GM18498 (cell line): ENCODE measurements at regions not wholly inside any gene's neighbourhood (a gene's known extent, or its start where the extent isn't known, plus 50 kb on each side); places are given as distances from the start of the nearest gene placed in this dataset.
"Not testable (repeated sequence)": the region's sequence is repeated elsewhere in the genome, so short reads cannot be mapped to it uniquely, and the experiment has no call there.

Experiments
- ATAC-seq: cut with Tn5 transposase; IDR thresholded peaks from one replicate; pipeline ENCODE4 v1.9.1; 2021; ENCODE audit warnings: mild to moderate bottlenecking, moderate library complexity; ENCODE audit not compliant: unreplicated experiment

DNA sequence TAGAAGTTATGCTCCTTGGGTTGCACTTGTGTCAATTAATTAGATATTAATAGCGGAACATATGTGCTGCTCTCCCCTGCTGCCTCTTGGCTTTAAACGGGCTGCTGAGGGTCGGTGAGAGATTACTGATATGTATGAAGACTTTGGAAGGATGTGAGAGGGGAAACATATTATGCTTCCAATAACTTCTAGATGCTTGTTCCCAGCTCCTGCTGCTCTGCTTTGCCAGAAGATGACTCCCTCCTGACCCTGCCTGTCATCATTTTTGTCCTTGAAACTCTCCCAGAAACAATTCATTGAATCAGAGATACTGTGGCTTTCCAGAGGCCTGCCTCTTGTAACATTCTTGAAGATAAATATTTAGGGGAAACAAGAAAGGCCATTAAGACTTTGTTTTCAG, 300.1 kb upstream of the STXBP6 start:
- ATAC-seq, result no peak

DNA sequence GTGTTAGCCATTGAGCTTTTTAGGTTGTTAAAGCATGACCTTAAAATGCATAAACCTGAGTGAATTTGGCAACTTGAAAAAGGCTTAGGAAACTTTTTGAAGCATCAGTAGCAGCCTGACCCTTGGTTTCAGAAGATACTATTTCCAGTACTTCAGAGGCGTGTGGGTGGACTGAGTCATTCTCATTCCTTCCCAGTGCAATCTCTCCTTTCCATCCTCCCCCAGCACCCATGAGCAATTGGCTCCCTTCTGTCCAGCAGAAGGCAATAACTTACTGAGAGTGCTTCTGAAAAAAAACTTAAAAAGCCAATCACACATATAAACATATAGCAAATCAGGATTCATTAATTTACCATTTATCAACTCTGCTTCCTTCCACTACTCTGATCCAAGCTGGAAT, 299.3 kb upstream of the STXBP6 start:
- ATAC-seq, result no peak

DNA sequence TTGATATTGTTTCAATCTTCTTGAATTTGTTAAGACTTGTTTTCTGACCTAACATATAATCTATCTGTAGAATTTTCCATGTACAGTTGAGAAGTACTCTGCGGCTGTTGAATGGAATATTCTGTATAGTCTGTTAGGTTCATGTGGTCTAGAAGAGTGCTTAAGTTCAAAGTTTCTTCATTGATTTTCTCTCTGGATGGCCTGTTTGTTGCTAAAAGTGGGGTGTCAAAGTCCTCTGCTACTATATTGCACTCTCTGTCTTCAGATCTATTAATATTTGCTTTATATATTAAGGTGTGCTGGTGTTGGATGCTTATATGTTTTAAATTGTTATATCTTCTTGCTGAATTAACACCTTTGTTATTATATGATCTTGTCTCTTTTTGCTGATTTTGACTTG, 290.9 kb upstream of the STXBP6 start:
- ATAC-seq, result no peak

DNA sequence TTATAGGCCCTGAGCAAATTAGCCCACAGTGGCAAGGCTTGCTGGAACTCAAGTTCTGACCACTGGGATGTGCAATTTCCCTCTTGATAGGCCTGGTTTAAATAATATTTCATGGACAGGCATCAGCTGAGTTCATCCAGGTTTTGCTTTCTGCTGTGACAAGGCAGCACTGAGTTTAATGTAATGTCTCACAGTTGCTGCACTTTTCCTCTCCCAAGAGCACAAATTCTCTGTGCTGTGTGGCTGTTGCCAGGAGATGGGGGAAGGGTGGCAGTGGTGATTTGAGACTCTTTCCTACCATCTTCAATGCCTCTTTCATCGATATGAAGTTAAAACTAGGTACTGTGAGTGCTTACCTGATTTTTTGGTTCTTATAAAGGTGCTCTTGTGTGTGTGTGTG, 272.8 kb upstream of the STXBP6 start:
- no peak for ATAC-seq

DNA sequence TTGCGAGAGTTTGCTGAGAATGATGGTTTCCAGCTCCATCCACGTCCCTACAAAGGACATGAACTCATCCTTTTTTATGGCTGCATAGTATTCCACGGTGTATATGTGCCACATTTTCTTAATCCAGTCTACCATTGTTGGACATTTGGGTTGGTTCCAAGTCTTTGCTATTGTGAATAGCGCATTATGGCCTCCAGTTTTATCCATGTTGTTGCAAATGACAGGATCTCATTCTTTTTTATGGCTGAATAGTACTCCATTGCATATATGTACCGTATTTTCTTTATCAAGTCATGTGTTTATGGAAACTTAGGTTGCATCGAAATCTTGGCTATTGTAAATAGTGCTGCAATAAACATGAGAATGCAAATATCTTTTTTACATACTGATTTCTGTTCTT, 266.1 kb upstream of the STXBP6 start:
- not testable (repeated sequence) for ATAC-seq

DNA sequence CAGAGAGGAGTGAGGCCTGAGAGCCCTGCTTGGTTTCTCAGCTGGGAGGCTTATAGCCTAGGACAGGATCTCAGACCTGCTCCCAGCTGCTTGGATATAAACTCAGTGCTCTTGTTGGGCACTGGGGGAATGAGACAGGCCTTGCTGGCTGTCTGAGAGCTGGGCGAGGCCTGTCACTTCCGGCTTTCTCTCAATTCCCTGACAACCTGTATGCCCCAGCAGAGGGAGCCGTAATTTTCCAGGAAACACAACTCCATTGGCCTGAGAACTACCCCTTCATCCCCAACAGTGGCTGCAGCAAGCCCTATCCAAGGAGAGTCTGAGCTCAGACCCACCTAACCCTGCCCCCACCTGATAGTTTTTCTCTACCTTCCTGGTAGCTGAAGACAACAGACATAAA, 258.3 kb upstream of the STXBP6 start:
- no peak for ATAC-seq

DNA sequence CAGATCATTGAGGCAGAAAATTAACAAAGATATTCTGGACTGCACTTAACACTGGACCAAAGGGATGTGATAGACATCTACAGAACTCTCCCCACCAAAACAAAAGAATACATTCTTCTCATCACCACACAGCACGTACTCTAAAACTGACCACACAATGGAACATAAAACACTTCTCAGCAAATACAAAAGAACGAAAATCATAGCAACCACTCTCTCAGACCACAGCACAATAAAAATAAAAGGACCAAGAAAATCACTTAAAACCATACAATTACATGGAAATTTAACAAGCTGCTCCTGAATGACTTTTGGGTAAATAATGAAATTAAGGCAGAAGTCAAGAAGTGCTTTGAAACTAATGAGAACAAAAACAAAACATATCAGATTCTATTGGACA, 254.0 kb upstream of the STXBP6 start:
- ATAC-seq, result no peak

DNA sequence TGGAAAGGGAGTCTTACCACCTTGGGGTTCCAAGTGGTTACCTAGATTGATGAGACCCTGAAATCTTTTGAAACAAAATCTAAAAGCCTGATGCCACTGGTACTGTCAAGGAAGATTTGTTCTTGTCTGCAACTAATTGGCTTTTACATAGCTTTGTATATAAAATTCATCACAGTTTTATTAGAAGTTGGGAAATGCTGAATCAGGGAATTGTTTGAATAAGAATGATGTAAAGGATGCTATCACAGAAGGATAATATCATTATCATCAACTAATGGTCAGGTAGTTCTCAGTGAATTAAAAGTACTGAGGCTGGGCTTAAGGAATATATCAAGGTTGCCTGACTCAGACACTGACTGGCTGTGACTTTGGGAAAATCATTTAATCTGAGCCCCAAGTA, 248.3 kb upstream of the STXBP6 start:
- no peak for ATAC-seq

DNA sequence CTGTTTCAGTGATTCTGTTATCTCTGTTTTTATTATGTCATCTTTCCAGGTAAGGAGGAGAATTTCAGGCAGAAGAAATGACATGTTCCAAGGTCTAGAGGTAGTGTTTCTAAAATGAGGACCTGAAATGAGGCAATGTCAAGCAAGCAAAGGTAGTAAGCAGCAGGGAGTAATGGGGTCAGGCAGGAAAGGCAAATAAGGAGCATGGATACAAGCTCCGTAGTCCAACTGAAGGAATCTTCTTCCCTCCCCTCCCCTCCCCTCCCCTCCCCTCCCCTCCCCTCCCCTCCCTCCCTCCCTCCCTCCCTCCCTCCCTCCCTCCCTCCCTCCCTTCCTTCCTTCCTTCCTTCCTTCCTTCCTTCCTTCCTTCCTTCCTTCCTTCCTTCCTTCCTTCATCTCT, 240.2 kb upstream of the STXBP6 start:
- ATAC-seq, result not testable (repeated sequence)

DNA sequence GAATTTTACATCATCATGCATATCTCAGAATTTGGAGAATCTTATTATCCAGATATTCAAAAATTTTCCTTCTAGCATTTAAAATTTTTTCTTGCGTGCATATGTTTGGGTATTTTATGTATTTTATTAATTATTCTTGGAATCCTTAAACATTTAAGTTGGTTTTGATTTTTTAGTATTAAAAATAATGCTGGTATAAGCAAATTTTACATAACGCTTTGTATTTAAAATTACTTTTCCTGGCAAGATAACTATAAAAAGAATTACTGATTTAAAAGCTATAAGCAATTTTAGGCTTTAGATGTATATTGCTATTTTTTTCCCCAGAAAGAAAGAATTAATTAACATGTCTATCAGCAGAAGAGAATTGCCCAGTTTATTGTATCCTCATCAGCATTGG, 224.6 kb upstream of the STXBP6 start:
- no peak for ATAC-seq

DNA sequence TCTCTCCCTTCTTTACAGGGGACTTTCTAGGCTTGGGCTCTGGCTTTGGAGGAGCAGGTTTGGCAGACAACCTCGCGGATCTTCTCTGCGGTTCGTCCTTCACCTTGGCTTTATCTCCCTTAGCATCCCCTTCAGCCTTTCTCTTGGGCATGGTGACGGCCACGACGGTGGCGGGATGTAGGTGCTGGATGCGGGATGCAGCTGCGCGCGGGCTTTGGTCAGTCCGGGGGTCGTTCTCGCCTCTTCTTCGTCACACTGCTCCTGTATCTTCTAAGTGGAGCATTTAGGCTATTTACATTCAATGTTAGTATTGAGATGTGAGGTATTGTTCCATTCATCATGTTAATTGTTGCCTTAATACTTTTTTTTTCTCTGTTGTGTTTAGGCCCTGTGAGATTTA, 217.2 kb upstream of the STXBP6 start:
- no peak for ATAC-seq

DNA sequence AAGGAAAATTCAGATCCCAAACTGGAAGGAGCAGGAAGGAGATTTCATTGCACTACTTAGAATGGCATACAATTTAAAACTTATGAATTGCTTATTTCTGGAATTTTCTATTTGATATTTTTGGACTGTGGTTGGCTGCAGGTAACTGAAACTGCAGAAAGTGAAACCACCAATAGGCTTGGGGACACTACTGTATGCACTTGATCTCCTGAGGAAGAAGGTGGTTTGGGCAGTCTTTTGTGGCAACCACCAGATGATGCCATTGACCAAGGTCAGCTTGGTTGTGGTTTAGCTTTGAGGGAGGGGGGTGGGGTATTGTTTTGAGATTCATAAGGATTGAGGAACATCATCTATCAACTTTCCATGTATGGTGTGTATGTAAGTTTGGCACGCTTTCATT, 209.5 kb upstream of the STXBP6 start:
- ATAC-seq, result no peak

DNA sequence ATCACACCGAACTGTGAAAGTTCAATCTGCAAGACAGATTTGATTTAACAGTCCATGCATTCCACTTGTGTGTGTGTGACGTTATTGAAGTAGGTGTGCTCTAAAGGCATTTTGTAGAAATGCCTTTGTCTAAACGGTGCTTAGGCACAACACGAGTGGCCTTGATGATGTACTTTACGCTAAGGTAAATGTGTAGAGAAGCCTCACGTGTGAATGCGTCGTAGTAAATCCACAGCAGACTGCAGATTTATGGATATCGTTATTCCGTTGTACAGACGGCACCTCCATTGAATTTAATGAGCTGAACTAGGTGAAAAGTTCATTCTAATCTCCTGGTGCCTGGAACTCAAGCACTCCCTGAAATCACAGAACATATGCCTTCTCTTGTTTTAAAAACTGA, 202.8 kb upstream of the STXBP6 start:
- no peak for ATAC-seq

DNA sequence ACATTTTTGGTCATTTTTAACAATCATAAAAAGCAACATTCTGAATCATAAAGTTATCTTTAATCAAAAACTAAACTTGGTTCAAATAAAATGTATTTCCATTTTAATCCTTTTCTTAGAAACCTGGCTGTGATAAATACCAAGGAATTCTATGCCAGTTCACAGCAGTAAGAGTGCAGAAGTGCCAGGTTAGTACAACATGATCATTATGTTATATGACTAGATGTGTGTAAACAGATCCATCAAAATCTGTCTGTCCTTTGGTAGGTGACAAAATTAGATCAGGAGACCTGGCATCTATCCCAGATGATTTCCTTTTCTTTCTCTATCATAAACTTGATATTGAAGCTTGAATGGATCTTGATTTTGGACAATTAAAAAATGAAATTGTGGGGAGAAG, 200.6 kb upstream of the STXBP6 start:
- ATAC-seq, result no peak

DNA sequence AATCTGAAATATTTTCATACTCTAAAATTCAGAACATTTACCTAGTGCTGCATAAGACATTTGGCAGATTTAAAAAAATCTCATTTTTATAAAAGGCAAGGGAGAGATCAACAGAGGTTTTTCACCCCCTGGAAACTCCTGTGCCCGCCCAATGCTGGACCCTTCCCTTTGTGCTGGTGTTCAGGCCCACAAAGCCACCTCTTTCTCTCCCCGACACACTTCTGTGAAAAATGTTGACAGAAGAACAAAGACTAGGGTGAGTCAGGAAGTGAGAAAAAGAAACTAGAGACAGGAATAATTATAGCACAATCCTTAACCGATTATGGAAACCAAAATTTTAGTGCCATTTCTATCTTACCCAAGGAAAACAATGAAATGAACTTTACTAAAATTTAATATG, 197.7 kb upstream of the STXBP6 start:
- no peak for ATAC-seq

DNA sequence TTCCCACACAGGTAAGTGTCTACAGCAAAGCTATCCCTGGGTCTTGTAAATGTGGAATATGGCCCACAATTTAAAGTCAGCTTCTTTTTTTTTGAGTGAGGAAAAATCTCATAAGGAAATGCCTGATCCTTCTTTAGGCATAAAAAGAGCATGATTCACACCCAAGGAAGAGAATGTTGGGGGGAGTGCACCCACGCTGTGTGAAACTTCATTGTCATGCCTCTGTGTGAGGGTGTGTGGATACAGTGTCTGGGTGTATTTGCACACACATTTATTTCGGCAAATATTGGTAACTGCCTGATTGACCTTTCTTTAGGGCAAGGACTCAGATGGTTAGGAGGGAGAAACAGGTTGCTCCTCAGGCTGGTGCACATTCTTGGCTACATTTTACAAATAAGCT, 196.8 kb upstream of the STXBP6 start:
- ATAC-seq, result no peak

DNA sequence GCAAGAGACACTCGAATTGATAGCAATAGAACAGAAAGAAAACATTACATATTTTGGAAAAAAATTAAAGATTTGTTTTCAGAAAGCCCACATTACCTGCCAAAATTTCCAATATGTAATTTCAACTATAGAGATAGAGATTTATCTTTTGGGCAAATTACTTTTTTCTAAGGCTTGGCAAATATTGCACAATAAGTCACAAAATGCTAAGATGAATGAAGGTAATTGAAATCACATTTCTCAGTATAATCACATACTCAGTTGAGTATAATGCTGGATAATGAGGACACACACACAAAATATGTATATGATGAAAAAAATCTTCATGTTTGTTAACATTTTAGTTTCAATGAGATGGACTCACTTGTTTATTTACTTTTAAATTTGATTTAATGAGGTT, 189.2 kb upstream of the STXBP6 start:
- ATAC-seq, result no peak

DNA sequence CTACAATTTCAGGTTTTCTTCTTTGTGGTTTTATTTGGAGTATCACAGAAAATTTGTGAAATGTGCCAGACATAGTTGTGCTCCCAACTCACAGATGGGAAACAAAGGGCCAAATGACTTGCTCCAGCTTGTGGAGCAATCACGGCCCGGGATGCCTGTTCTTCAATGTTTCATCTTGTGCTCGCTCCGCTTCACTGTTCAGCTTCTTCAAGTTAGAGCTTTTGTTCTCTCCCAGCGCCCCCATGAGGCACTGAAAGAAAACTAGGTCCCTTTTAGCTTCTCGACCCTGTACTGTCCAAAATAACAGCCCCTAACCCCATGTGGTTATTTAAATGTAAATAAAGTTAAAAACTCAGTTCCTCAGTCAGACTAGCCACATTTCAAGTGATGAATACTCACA, 187.9 kb upstream of the STXBP6 start:
- no peak for ATAC-seq

DNA sequence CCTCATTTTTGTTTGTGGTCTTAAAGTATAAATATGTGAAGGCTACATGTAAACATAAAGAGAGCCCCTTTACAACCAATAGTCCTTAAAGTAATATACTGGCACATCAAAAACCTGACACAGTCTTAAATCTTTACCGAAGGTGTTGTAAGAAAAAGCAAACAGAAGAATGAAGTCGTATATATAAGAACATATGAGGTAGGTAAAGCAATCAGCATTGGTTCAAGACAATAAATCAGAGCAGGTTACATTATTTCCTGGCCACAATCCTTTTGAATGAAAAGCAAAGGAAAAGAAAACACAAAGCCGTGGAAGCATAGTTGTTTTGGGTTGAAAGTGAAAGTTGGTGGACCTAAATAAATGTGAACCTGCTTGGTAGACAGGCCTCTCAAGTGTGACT, 183.7 kb upstream of the STXBP6 start:
- ATAC-seq, result no peak

DNA sequence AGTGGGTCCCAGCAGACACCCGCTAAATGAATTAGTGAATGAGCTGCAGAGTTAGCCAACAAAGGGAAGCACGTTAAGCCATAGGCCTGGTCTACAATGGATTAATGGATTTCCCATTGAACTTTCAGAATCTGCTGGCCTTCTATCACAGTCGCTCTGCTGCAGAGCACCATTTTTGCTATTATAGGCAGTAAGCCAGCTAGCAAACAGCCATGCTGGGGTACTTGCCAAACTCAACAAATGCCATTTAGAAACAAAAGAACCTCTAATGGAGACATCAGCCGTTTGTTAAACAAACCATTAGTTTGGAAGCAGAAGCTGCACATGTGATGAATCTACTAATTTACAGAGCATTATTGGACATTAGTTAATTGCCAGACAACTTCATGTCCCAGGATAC, 181.1 kb upstream of the STXBP6 start:
- no peak for ATAC-seq

DNA sequence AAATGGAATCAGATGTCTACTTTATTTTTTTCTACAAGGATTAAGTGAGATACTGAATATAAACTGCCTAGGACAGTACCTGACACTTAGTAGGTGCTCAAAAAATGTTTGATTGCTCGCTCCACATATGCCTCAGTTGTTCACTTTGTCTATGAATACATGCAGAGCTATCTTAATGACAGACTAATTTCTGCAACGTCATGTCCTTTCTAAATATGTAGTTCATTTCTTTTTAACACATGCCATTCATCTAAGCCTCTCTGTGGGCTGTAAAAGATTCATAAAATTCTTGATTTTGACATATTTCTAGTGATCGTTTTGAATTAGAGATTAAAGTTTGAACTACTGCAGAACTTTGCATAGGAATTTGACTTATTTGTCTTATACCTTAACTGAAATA, 176.3 kb upstream of the STXBP6 start:
- ATAC-seq, result no peak

DNA sequence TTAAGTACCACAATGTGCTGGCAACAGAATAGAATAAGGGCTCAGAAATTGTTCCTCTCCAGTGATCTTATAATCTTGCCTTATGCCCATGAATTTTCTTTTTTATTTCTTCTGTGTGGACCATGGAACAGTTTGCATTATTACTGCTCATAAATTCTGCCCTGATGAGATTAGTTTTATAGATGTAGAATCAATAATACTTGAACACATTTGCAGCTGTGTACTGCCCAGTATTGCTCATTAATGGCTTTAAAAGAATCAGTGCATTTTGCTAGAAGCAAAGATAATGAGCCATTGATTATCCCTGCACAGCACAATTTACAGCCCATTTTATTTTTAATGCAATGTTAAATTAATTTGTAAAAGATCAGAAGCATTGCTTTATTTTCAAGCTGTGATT, 172.3 kb upstream of the STXBP6 start:
- no peak for ATAC-seq

DNA sequence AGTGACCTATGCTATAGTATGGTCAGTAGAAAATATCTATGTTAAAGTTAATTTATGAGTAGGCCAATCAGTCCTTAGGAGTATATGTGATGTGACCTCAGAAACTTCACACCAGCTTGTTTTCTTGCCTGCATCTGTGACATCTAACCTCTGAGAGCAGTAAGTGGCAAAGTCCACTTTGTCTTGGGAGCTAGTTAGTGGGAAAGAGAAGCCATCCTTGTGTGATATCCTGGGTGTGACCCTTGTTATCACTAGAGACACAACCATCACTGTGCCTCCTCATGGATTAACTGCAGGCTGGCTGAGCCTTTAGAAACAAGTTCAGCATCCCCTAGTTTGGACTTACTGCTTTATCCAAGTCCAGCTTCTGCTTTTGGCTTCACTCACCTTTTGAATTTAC, 170.6 kb upstream of the STXBP6 start:
- ATAC-seq, result no peak

DNA sequence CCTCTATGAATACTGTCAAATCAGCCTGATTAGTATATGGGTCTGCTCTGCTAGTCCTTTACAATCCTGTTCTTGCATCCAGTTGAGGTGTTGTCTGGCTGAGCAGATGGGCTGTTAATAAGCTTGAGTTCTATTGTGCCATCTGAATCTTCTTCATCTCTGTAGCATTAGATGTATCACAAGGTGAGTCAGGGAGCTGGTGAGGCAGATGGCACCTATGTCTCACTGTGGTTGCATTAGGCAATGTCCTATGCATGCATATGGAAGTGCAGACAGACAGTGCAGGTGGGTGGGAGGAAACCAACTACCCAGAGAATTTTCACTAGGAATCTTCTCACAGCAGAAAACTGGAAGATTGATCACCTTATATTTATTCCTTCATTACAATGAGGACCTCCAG, 165.7 kb upstream of the STXBP6 start:
- no peak for ATAC-seq
